GM23338 (cell line): ENCODE measurements at regions not wholly inside any gene's neighbourhood (a gene's known extent, or its start where the extent isn't known, plus 50 kb on each side); places are given as distances from the start of the nearest gene placed in this dataset.

Experiments
- ATAC-seq: fragments of 200-7000 bp; cut with Tn5 transposase; 3 replicates; pipeline ENCODE4 v1.9.1; 2020
- DNase-seq: peaks from one replicate; pipeline ENCODE4 v3.0.0-alpha.2; 2015; ENCODE audit warnings: low spot score
- H2AFZ ChIP-seq: fragments of 200-600 bp; sonication (generic); 2 replicates; pipeline ENCODE4 v1.8.0; 2016; ENCODE audit warnings: antibody characterized with exemption, mild to moderate bottlenecking, moderate library complexity
- H3F3A ChIP-seq: fragments of 200-600 bp; sonication (generic); replicated peaks from 2 replicates; pipeline ENCODE4 v1.8.0; 2017; ENCODE audit warnings: antibody characterized with exemption, mixed run types, low read depth
- H3K27ac ChIP-seq: fragments of 200-600 bp; sonication (generic); 2 replicates; pipeline ENCODE4 v1.6.1; 2016; ENCODE audit warnings: low read depth
- H3K27me3 ChIP-seq: fragments of 200-600 bp; sonication (generic); 2 replicates; pipeline ENCODE4 v1.8.0; 2016; ENCODE audit warnings: mild to moderate bottlenecking, mixed run types, moderate library complexity; ENCODE audit not compliant: insufficient read depth
- H3K36me3 ChIP-seq: fragments of 200-600 bp; sonication (generic); 2 replicates; pipeline ENCODE4 v1.8.0; 2016; ENCODE audit warnings: mild to moderate bottlenecking; ENCODE audit not compliant: insufficient read depth
- H3K4me1 ChIP-seq: fragments of 200-600 bp; sonication (generic); 2 replicates; pipeline ENCODE4 v1.8.0; 2016; ENCODE audit warnings: mild to moderate bottlenecking, moderate library complexity; ENCODE audit not compliant: insufficient read depth
- H3K4me2 ChIP-seq: fragments of 200-600 bp; sonication (generic); 2 replicates; pipeline ENCODE4 v1.7.1; 2017; ENCODE audit warnings: mixed run types
- H3K4me3 ChIP-seq: fragments of 200-600 bp; sonication (generic); 2 replicates; pipeline ENCODE4 v1.6.1; 2016; ENCODE audit warnings: mixed run types
- H3K79me2 ChIP-seq: fragments of 200-600 bp; sonication (generic); replicated peaks from 2 replicates; pipeline ENCODE4 v1.8.0; 2017; ENCODE audit warnings: mild to moderate bottlenecking; ENCODE audit not compliant: insufficient read depth
- H3K9me2 ChIP-seq: fragments of 200-600 bp; sonication (generic); 2 replicates; pipeline ENCODE4 v1.8.0; 2017; ENCODE audit not compliant: insufficient read depth
- H4K20me1 ChIP-seq: fragments of 200-600 bp; sonication (generic); replicated peaks from 2 replicates; pipeline ENCODE4 v1.8.0; 2017; ENCODE audit warnings: mild to moderate bottlenecking; ENCODE audit not compliant: insufficient read depth
- H3K27ac Mint-ChIP-seq: 2 replicates; pipeline ENCODE4 v1.8.0; 2020; ENCODE audit warnings: inconsistent platforms, mild to moderate bottlenecking, moderate library complexity, mixed read lengths
- H3K27me3 Mint-ChIP-seq: 3 replicates; pipeline ENCODE4 v1.8.0; 2022; ENCODE audit warnings: low read depth, mild to moderate bottlenecking, moderate library complexity, mixed read lengths, inconsistent platforms; ENCODE audit not compliant: insufficient read depth, poor library complexity
- H3K36me3 Mint-ChIP-seq: 3 replicates; pipeline ENCODE4 v1.8.0; 2021; ENCODE audit warnings: low read depth, mild to moderate bottlenecking, inconsistent platforms, moderate library complexity, mixed read lengths
- H3K4me1 Mint-ChIP-seq: 3 replicates; pipeline ENCODE4 v1.8.0; 2020; ENCODE audit warnings: mild to moderate bottlenecking, inconsistent platforms, mixed read lengths
- H3K4me3 Mint-ChIP-seq: 3 replicates; pipeline ENCODE4 v1.8.0; 2021; ENCODE audit warnings: moderate library complexity, mild to moderate bottlenecking, inconsistent platforms, mixed read lengths
- H3K9me3 Mint-ChIP-seq: 3 replicates; pipeline ENCODE4 v1.8.0; 2020; ENCODE audit warnings: moderate library complexity, mild to moderate bottlenecking, inconsistent platforms, mixed read lengths
- CREB1 ChIP-seq: fragments of 250-450 bp; sonication (Bioruptor Pico); IDR thresholded peaks from 2 replicates; pipeline ENCODE4 v1.5.0; 2020; ENCODE audit warnings: low read depth, mild to moderate bottlenecking, moderate library complexity
- EZH2 ChIP-seq: fragments of 200-600 bp; sonication (generic); IDR thresholded peaks from one replicate; pipeline ENCODE4 v1.8.0; 2017; ENCODE audit warnings: antibody characterized with exemption, mild to moderate bottlenecking, low read depth; ENCODE audit not compliant: unreplicated experiment
- EZH2phosphoT487 ChIP-seq: fragments of 200-600 bp; sonication (generic); IDR thresholded peaks from one replicate; pipeline ENCODE4 v1.8.1; 2018; ENCODE audit warnings: antibody characterized with exemption; ENCODE audit not compliant: unreplicated experiment
- JUNB ChIP-seq: IDR thresholded peaks from one replicate; pipeline ENCODE4 v1.6.1; 2016; ENCODE audit warnings: antibody characterized with exemption; ENCODE audit not compliant: unreplicated experiment
- NANOG ChIP-seq: IDR thresholded peaks from 2 replicates; pipeline ENCODE4 v1.6.1; 2016; ENCODE audit warnings: antibody characterized with exemption, borderline replicate concordance
- POLR2AphosphoS5 ChIP-seq: IDR thresholded peaks from 2 replicates; pipeline ENCODE4 v1.6.1; 2016; ENCODE audit warnings: antibody characterized with exemption, low read depth
- ZNF114 ChIP-seq: fragments of 250-450 bp; sonication (Bioruptor Pico); IDR thresholded peaks from 2 replicates; pipeline ENCODE4 v1.5.0; 2020; ENCODE audit warnings: mild to moderate bottlenecking, moderate library complexity
- ZNF331 ChIP-seq: fragments of 250-450 bp; sonication (Bioruptor Pico); IDR thresholded peaks from 2 replicates; pipeline ENCODE4 v1.5.0; 2020; ENCODE audit warnings: low read depth, mild to moderate bottlenecking, moderate library complexity
- TF ChIP-seq, protein P1 (sequence below): IDR thresholded peaks from one replicate; pipeline ENCODE4 v1.6.1; 2018; ENCODE audit warnings: antibody characterized with exemption; ENCODE audit not compliant: unreplicated experiment
- TF ChIP-seq, protein P2 (sequence below), 2 experiments: fragments of 200-600 bp in 1 of 2; sonication (generic) in 1 of 2; conservative IDR thresholded peaks; 2 replicates each; pipeline versions ENCODE4 v1.5.1 to v1.6.1; 2016 to 2017; ENCODE audit warnings: antibody characterized with exemption in 2 of 2, low read depth in 2 of 2, mild to moderate bottlenecking in 2 of 2, moderate library complexity in 1 of 2
- TF ChIP-seq, protein P3 (sequence below): IDR thresholded peaks from 2 replicates; pipeline ENCODE4 v1.6.1; 2016; ENCODE audit warnings: antibody characterized with exemption

DNA sequence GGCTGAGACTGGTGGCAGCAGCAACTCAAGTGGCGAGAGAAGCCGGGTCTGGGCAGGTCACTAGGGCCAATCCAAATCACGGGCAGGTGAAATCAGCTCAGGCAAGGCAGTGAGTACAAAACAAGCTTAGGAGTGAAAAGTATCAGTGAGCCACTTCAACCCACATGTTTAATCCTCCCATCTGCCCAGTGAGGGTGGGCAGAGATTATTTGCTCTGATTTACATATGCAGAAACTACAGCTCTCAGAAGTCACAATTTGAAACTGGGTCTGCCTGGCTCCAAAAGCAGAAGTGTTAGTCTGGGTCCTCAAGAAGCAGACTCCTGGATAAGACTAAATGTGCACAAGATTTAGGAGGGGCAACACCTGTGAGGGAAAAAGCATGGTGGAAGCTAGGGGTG is 173.7 kb upstream of the LRFN2 start (continued):
- TF ChIP-seq, protein P1, sequence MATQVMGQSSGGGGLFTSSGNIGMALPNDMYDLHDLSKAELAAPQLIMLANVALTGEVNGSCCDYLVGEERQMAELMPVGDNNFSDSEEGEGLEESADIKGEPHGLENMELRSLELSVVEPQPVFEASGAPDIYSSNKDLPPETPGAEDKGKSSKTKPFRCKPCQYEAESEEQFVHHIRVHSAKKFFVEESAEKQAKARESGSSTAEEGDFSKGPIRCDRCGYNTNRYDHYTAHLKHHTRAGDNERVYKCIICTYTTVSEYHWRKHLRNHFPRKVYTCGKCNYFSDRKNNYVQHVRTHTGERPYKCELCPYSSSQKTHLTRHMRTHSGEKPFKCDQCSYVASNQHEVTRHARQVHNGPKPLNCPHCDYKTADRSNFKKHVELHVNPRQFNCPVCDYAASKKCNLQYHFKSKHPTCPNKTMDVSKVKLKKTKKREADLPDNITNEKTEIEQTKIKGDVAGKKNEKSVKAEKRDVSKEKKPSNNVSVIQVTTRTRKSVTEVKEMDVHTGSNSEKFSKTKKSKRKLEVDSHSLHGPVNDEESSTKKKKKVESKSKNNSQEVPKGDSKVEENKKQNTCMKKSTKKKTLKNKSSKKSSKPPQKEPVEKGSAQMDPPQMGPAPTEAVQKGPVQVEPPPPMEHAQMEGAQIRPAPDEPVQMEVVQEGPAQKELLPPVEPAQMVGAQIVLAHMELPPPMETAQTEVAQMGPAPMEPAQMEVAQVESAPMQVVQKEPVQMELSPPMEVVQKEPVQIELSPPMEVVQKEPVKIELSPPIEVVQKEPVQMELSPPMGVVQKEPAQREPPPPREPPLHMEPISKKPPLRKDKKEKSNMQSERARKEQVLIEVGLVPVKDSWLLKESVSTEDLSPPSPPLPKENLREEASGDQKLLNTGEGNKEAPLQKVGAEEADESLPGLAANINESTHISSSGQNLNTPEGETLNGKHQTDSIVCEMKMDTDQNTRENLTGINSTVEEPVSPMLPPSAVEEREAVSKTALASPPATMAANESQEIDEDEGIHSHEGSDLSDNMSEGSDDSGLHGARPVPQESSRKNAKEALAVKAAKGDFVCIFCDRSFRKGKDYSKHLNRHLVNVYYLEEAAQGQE = no peak
- TF ChIP-seq ZNF114 (CRISPR knock-in tag) = no peak
- no peak for TF ChIP-seq JUNB
- TF ChIP-seq CREB1 = no peak
- TF ChIP-seq, protein P2, sequence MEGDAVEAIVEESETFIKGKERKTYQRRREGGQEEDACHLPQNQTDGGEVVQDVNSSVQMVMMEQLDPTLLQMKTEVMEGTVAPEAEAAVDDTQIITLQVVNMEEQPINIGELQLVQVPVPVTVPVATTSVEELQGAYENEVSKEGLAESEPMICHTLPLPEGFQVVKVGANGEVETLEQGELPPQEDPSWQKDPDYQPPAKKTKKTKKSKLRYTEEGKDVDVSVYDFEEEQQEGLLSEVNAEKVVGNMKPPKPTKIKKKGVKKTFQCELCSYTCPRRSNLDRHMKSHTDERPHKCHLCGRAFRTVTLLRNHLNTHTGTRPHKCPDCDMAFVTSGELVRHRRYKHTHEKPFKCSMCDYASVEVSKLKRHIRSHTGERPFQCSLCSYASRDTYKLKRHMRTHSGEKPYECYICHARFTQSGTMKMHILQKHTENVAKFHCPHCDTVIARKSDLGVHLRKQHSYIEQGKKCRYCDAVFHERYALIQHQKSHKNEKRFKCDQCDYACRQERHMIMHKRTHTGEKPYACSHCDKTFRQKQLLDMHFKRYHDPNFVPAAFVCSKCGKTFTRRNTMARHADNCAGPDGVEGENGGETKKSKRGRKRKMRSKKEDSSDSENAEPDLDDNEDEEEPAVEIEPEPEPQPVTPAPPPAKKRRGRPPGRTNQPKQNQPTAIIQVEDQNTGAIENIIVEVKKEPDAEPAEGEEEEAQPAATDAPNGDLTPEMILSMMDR (conservative IDR thresholded peaks at IDR 0.05; ENCODE audit: low read depth in 2 of 2) = no peak
- TF ChIP-seq NANOG = no peak
- no peak for TF ChIP-seq EZH2phosphoT487
- TF ChIP-seq POLR2AphosphoS5 = no peak
- no peak for TF ChIP-seq ZNF331 (CRISPR knock-in tag)

DNA sequence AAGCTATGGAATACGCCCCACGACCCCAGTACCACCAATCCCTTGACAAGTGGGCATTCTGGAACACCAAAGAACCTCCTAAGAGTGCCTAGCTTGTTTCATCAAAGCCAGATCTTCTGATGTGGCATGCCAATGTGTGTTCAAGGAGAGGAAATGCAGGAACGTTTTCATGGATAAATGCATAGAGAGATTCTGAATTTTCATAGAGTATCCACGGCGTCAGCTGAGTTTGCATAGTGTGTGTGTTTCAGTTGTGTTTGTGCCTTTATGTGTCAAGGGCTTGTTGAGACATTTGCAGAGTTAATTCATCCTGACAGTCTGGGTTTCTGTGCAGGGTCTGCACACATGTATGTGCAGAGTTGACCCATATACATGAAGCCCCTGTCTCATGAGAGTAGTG is 172.7 kb upstream of the LRFN2 start:
- Mint-ChIP-seq H3K4me1 (peaks cover 7% of the 10 kb centered on the region; the same call in 2 of the 3 replicates), H3K27me3 (peaks cover 10% of the 10 kb centered on the region), H3K36me3 (no peaks in the 10 kb centered on the region), H3K27ac (no peak overlapping the region), H3K4me3 (no peak overlapping the region), H3K9me3 (no peaks in the 10 kb centered on the region; the same call in 2 of the 3 replicates)
- ATAC-seq (no peak), DNase-seq (no peak)
- H3K27me3 ChIP-seq = peaks cover 22% of the 10 kb centered on the region
- H4K20me1 ChIP-seq = no peaks in the 10 kb centered on the region
- H3K4me1 ChIP-seq = peaks cover 8% of the 10 kb centered on the region; the same call in 1 of the 2 replicates
- no peak overlapping the region for H3K4me2 ChIP-seq
- no peak overlapping the region for H2AFZ ChIP-seq
- H3K27ac ChIP-seq = no peak overlapping the region
- H3K36me3 ChIP-seq = no peaks in the 10 kb centered on the region
- no peaks in the 10 kb centered on the region for H3K9me2 ChIP-seq
- no peak overlapping the region for H3K4me3 ChIP-seq
- H3K79me2 ChIP-seq = no peaks in the 10 kb centered on the region
- no peaks in the 10 kb centered on the region for H3F3A ChIP-seq
- TF ChIP-seq EZH2phosphoT487 (no peak), NANOG (no peak), POLR2AphosphoS5 (no peak), EZH2 (no peak), ZNF114 (CRISPR knock-in tag) (no peak), ZNF331 (CRISPR knock-in tag) (no peak), CREB1 (no peak)
- TF ChIP-seq, protein P3, sequence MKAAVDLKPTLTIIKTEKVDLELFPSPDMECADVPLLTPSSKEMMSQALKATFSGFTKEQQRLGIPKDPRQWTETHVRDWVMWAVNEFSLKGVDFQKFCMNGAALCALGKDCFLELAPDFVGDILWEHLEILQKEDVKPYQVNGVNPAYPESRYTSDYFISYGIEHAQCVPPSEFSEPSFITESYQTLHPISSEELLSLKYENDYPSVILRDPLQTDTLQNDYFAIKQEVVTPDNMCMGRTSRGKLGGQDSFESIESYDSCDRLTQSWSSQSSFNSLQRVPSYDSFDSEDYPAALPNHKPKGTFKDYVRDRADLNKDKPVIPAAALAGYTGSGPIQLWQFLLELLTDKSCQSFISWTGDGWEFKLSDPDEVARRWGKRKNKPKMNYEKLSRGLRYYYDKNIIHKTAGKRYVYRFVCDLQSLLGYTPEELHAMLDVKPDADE = no peak
- TF ChIP-seq, protein P1 = no peak
- TF ChIP-seq, protein P2 (conservative IDR thresholded peaks at IDR 0.05; ENCODE audit: low read depth in 2 of 2) = no peak
